ENCODE measurements at regions not wholly inside any gene's neighbourhood (a gene's known extent, or its start where the extent isn't known, plus 50 kb on each side); places are given as distances from the start of the nearest gene placed in this dataset.

DNA sequence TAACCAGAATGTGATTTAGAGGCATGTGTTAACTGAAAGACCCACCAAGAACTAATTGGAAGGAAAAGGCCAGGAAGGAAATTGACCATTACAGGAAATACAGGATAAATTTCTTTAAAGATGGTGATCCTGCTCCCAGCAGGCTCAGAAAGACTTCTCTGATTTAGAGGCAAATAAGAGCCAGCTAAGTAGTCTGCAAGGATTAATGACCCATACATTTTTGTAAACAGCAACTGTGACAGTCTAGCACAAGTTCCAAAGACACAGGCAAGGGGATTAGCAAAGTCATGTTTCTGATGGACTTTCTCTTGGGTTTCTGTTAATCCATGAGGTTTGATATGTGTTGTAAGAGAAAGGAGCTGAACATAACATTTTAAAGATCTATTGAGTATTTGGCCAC is 425.0 kb downstream of the HTR7 start:
- TF ChIP-seq, protein P1, sequence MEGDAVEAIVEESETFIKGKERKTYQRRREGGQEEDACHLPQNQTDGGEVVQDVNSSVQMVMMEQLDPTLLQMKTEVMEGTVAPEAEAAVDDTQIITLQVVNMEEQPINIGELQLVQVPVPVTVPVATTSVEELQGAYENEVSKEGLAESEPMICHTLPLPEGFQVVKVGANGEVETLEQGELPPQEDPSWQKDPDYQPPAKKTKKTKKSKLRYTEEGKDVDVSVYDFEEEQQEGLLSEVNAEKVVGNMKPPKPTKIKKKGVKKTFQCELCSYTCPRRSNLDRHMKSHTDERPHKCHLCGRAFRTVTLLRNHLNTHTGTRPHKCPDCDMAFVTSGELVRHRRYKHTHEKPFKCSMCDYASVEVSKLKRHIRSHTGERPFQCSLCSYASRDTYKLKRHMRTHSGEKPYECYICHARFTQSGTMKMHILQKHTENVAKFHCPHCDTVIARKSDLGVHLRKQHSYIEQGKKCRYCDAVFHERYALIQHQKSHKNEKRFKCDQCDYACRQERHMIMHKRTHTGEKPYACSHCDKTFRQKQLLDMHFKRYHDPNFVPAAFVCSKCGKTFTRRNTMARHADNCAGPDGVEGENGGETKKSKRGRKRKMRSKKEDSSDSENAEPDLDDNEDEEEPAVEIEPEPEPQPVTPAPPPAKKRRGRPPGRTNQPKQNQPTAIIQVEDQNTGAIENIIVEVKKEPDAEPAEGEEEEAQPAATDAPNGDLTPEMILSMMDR (IDR thresholded peaks at IDR 0.05): no peak
- TF ChIP-seq POLR2A (IDR thresholded peaks at IDR 0.05): no peak

Data from adrenal gland (tissue), 5 donors.